ENCODE measurements at regions not wholly inside any gene's neighbourhood (a gene's known extent, or its start where the extent isn't known, plus 50 kb on each side); places are given as distances from the start of the nearest gene placed in this dataset.

DNA sequence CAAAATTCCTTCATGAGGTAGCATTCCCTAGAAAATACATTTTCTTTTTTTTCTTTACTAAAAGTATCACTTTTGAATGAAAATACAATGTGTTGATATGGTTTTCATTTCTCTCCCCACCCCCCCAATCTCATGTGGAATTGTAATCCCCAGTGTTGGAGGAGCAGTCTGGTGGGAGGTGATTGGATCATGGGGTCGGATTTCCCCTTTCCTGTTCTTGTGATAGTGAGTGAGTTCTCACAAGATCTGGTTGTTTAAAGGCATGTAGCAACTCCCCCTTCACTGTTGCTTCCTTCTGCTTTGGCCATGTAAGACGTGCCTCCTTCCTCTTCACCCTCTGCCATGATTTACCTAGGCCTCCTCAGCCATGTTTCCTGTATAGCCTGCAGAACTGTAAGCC lies 790.3 kb upstream of the KCND2 start:
- TF ChIP-seq ZFX (IDR thresholded peaks at IDR 0.05; ENCODE audit: borderline replicate concordance) = no peak
- TF ChIP-seq, protein P1, sequence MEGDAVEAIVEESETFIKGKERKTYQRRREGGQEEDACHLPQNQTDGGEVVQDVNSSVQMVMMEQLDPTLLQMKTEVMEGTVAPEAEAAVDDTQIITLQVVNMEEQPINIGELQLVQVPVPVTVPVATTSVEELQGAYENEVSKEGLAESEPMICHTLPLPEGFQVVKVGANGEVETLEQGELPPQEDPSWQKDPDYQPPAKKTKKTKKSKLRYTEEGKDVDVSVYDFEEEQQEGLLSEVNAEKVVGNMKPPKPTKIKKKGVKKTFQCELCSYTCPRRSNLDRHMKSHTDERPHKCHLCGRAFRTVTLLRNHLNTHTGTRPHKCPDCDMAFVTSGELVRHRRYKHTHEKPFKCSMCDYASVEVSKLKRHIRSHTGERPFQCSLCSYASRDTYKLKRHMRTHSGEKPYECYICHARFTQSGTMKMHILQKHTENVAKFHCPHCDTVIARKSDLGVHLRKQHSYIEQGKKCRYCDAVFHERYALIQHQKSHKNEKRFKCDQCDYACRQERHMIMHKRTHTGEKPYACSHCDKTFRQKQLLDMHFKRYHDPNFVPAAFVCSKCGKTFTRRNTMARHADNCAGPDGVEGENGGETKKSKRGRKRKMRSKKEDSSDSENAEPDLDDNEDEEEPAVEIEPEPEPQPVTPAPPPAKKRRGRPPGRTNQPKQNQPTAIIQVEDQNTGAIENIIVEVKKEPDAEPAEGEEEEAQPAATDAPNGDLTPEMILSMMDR (IDR thresholded peaks at IDR 0.05) = no peak

Measured in 22Rv1 (cell line).